SK-N-SH (cell line): ENCODE measurements at regions not wholly inside any gene's neighbourhood (a gene's known extent, or its start where the extent isn't known, plus 50 kb on each side); places are given as distances from the start of the nearest gene placed in this dataset.

Experiments used
- CTCF ChIP-seq: fragments of 200-600 bp; sonication (generic); IDR thresholded peaks from 2 replicates; pipeline ENCODE4 v1.6.1; 2017; ENCODE audit warnings: antibody characterized with exemption, mild to moderate bottlenecking, moderate library complexity
- ELF1 ChIP-seq: IDR thresholded peaks from 2 replicates; pipeline ENCODE4 v1.4.0; 2012
- EP300 ChIP-seq, 2 experiments: IDR thresholded peaks; 2 replicates each; pipeline versions ENCODE4 v1.4.0 to v1.6.1; 2012; ENCODE audit warnings: borderline replicate concordance in 1 of 2, low read depth in 1 of 2, low read length in 1 of 2
- GABPA ChIP-seq: IDR thresholded peaks from 2 replicates; pipeline ENCODE4 v1.4.0; 2012; ENCODE audit warnings: low read depth, mild to moderate bottlenecking
- MAX ChIP-seq: IDR thresholded peaks from 2 replicates; pipeline ENCODE4 v1.4.0; 2012; ENCODE audit warnings: low read depth
- NFIC ChIP-seq: IDR thresholded peaks from 2 replicates; pipeline ENCODE4 v1.4.0; 2012; ENCODE audit warnings: borderline replicate concordance
- NRF1 ChIP-seq: IDR thresholded peaks from 2 replicates; pipeline ENCODE4 v1.6.1; 2012; ENCODE audit warnings: low read depth, mild to moderate bottlenecking, low read length
- POLR2AphosphoS5 ChIP-seq: IDR thresholded peaks from 2 replicates; pipeline ENCODE4 v1.6.1; 2012; ENCODE audit warnings: low read depth, low read length
- RAD21 ChIP-seq: IDR thresholded peaks from 2 replicates; pipeline ENCODE4 v1.6.1; 2012; ENCODE audit warnings: mild to moderate bottlenecking, low read length
- RCOR1 ChIP-seq: fragments of 150-350 bp; IDR thresholded peaks from 2 replicates; pipeline ENCODE4 v1.6.1; 2017; ENCODE audit warnings: antibody characterized with exemption, low read length
- REST ChIP-seq: IDR thresholded peaks from 2 replicates; pipeline ENCODE4 v1.6.1; 2012; ENCODE audit warnings: mild to moderate bottlenecking, low read depth, low read length, moderate library complexity
- TAF1 ChIP-seq: IDR thresholded peaks from 2 replicates; pipeline ENCODE4 v1.6.1; 2012; ENCODE audit warnings: low read depth, mild to moderate bottlenecking, low read length, moderate library complexity, borderline replicate concordance
- YY1 ChIP-seq: IDR thresholded peaks from 2 replicates; pipeline ENCODE4 v1.4.0; 2012; ENCODE audit warnings: low read depth, mild to moderate bottlenecking
- ZBTB33 ChIP-seq: IDR thresholded peaks from 2 replicates; pipeline ENCODE4 v1.4.0; 2012; ENCODE audit warnings: low read depth, borderline replicate concordance

- TF ChIP-seq REST (no peak), EP300 (IDR thresholded peaks at IDR 0.05; ENCODE audit: borderline replicate concordance in 1 of 2, low read depth in 1 of 2, low read length in 1 of 2) (no peak), CTCF (no peak), ELF1 (no peak), GABPA (no peak), NFIC (no peak), POLR2AphosphoS5 (no peak), RCOR1 (no peak), YY1 (no peak), NRF1 (no peak), TAF1 (no peak), MAX (no peak), ZBTB33 (no peak), RAD21 (no peak)
These were observed 462.0 kb upstream of the THRB start for GRCh38 chr3:24956613-24957012.
